ENCODE measurements at regions not wholly inside any gene's neighbourhood (a gene's known extent, or its start where the extent isn't known, plus 50 kb on each side); places are given as distances from the start of the nearest gene placed in this dataset.

GRCh38 chr18:65955747-65956146 is 204.9 kb downstream of the CDH7 start:
- TF ChIP-seq CTCF (IDR thresholded peaks at IDR 0.05): no peak
- TF ChIP-seq POLR2A (IDR thresholded peaks at IDR 0.05): no peak
